ENCODE measurements at regions not wholly inside any gene's neighbourhood (a gene's known extent, or its start where the extent isn't known, plus 50 kb on each side); places are given as distances from the start of the nearest gene placed in this dataset.
"Not testable (repeated sequence)": the region's sequence is repeated elsewhere in the genome, so short reads cannot be mapped to it uniquely, and the experiment has no call there.

DNA sequence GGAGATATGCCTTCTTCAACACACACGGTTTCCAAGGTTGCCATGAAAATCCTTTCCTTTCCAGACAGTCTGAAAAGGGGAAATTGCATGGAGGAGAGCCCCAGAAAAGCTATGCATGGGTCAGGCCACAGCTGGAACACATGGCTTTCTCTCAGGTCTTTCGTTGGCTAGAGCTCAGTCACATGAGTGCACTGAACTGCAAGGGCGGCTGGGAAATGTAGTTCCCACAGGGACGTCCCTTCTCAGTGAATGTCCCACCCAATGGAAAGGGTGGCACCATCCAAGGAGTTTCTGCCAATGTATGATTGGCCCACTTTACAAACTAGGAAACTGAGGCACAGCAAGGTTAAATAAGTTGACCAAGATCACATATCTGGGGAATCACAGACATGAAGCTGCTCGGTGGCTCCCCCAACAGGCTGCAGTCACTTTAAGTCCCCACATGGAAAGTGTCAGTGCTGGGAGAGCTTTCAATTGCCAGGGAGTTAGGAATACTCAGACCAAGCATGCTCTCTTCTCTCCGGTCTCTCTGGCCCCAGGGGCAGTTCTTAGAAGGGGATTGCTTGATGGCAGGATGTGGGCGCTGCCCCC lies 571.3 kb downstream of the GLRX3 start:
- DNase-seq: no peak

DNA sequence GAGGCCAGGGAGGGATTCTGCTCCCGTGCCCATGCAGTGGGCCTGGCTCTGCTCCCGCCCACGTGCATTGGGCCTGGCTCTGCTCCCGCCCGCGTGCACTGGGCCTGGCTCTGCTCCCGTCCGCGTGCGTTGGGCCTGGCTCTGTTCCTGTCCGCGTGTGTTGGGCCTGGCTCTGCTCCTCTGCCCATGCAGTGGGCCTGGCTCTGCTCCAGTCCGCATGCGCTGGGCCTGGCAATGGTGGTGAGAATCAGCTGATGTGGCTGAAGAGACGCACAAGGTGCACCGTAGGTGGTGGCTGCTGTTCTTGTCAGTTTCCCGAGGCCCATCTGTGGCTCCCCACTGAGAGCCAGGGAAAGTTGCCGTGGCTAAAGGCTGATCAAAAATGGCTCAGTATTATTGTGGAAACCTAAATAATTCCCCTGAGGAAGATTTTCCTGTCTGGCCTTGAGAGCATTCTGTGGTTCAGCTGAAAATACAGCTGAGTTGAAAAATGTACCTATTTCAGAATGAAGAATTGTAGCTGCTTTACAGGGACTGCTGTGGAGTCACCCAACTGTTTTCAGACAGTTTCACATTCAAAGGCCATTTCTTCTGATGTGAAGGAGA lies 572.4 kb downstream of the GLRX3 start:
- DNase-seq: no peak

- no peak for DNase-seq
These were observed 573.2 kb downstream of the GLRX3 start for GRCh38 chr10:130709415-130709814.

- DNase-seq: no peak
These were observed 574.9 kb downstream of the GLRX3 start for GRCh38 chr10:130711072-130711471.

DNA sequence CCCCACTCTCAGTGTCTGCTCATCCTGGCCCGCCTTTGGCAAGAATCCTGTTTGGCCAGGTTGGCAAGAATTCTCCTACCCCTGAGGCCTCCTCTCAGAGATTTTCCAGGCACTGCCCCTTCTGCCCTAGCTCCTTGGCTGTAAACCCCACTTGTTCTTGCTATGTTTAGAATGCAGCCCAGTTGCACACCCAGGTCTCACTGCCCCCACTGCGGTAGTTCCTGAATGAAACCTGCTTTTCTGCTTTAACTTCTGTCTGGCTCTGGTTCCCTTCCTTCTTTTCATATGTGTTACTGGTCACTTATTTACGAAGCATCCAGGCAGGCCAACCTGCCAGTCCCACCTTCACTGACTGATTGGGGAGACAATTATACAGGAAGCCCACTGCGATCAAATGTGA lies 576.9 kb downstream of the GLRX3 start:
- DNase-seq: no peak

GRCh38 chr10:130713731-130714130 lies 577.5 kb downstream of the GLRX3 start:
- no peak for DNase-seq

DNA sequence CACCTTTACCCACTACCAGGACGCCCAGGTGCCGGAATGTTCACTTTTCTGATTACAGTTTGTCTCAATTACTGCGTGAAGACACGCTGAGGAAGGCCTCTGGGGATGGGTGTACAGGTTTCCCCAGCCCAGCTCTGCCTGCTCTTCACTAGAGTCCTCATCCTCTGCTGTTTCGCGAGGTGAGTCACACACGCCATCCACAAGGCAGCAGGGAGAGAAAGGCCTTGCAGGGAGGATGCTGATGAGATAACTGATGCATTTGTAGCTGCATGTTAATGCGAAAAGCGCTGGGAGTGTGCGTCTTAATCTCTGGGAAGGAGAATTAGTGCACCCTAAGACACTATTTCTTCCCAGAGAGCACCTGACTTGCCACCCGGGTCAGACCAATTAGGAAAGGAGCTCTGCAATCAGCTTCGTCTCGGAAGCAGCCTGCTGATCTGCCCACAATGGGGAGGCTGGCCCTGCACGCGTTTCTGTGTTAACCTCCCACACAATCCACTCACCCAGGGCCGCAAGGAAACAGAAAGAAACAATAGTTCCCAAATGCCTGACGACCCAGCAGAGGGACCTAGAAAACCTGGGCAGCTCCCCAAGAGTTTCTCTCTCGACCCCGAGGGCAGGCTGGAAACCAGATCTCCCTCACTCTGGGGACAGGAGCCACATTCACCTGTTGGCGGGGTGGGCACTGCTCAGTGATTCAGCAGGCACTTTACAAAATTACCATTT lies 578.7 kb downstream of the GLRX3 start:
- peak; percentile 15 for DNase-seq

GRCh38 chr10:130715686-130716670 lies 579.8 kb downstream of the GLRX3 start:
- DNase-seq: no peak

GRCh38 chr10:130717083-130717482 lies 580.9 kb downstream of the GLRX3 start:
- peak; percentile 48 for DNase-seq

GRCh38 chr10:130718744-130719447 lies 582.7 kb downstream of the GLRX3 start:
- not testable (repeated sequence) for DNase-seq

- DNase-seq: no peak
These were observed 583.2 kb downstream of the GLRX3 start for GRCh38 chr10:130719448-130719752.

DNA sequence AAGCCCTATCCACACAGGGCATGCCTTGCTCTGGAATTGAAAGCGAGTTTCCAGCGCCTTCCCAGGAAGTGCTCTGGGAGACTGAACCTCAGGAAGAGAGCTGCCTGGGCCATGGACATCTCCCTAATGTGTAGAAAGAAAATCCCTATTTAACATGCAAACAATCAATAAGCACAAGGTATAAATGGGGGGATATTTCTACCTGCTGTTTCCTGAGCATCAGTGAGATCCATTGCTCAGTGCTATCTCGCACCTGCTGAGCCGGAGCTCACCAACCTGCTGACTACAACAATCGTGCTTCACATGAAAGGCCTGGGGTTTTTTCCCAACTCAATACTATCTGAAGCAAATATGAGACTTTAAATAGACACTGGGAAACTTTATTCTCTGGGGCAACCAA lies 584.0 kb downstream of the GLRX3 start:
- DNase-seq: no peak

- DNase-seq: peak; percentile 71
These were observed 585.8 kb downstream of the GLRX3 start for GRCh38 chr10:130721971-130722370.

- DNase-seq: no peak
These were observed 587.5 kb downstream of the GLRX3 start for GRCh38 chr10:130723704-130724103.

DNA sequence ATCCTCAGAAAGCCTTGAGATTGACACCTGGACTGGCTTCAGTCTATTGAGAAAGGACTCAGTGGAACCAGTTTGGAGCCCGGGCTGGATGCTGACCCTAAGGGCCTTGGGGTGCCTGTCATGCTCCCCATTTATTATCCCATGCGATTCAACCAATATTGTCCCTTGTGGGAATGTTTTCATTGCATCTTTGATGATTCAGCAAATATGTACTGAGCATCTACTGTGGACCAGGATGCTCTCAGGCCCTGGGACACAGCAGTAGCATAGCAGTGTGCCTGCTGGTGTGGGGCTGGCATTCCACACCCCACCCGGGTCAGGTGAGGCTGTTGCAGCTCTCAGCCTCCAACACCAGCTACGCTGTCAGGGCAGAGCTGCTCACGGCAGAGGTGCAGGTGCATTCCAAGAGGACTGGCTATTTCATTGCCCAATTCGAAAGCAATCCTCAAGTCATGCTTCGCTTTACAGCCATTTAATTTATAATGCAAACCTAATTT lies 586.0 kb downstream of the TCERG1L start:
- no peak for DNase-seq

GRCh38 chr10:130726996-130727725 lies 584.4 kb downstream of the TCERG1L start:
- no peak for DNase-seq

GRCh38 chr10:130727766-130728490 lies 583.6 kb downstream of the TCERG1L start:
- no peak for DNase-seq

GRCh38 chr10:130728531-130729215 lies 582.8 kb downstream of the TCERG1L start:
- DNase-seq: no peak

GRCh38 chr10:130729876-130730275 lies 581.6 kb downstream of the TCERG1L start:
- DNase-seq: no peak

DNA sequence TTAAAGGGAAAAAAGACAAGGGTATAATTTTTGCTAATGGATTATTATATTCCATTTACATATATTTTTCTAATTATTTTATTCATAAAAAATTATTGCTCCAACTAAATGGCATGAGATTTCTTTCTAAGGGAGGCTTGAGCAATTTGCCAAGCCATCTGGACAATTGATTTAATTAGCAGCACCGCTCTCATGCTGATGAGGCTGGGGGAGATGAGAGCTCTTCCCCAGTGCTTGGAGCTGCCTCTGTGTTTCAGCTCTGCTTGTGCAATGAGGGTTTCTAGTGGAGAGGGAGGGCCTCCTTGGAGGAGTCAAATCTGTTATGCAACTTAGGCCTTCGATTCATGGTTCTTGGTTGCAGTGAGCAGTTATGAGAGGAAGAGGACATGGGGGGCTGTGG lies 574.3 kb downstream of the TCERG1L start:
- no peak for DNase-seq

Measured in eye (tissue), 1 donor.